ENCODE measurements at regions not wholly inside any gene's neighbourhood (a gene's known extent, or its start where the extent isn't known, plus 50 kb on each side); places are given as distances from the start of the nearest gene placed in this dataset.

DNA sequence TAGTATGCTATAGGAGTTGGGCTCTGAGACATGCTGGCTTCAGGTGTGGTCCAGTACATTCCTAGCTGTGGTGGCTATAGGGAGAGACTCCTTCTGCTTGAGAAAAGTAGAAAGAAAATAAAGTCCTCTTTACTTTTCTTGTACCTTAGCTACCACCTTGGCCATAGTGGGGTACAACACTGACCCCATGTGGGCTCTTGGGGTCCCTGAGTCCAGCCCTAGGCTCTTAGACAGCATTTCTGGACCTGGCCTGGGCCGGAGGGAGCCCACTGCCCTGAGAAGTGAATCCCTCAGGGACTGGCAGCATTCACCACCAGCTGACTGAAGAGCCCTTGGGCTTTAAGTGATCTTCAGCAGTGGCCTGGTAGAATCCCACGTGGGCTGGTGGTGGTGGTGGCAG lies 143.1 kb downstream of the SYT10 start:
- no peak for TF ChIP-seq CHD2 (IDR thresholded peaks at IDR 0.05; ENCODE audit: low read depth, low read length)
- no peak for TF ChIP-seq GABPA (tag; conservative IDR thresholded peaks at IDR 0.05; ENCODE audit: low read depth)

Measured in K562 (cell line).